ENCODE measurements at regions not wholly inside any gene's neighbourhood (a gene's known extent, or its start where the extent isn't known, plus 50 kb on each side); places are given as distances from the start of the nearest gene placed in this dataset.

DNA sequence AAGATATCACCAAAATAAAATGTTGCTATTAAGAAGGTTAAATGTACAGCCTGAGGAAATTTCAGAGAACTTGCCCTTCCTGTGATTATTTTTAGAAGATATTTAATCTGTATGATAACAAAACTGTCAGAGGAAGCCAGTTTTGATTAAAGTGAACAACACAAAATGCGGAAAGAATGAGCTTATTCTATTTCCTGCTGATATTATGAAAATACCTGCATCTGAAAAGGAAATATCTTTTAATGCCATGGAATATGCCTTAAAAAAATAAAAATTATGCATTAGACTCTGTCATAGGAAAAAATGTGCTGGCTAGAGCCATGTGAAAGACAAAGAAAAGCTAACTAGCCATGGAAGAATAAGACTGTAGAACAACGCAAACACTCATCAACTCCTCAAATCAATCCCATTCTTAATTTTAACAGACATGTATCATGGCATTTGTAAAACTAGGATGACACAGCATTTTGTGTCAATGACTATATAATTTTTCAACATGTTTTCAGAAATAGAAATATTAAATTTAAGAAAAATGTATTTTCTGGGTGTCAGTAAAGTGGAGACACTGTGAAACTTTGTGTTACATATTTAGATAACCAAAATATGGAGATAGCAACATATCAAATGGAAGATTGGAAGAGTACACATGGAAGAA, 1768.2 kb downstream of the SUCLG1 start:
- no peak for TF ChIP-seq CTCF (IDR thresholded peaks at IDR 0.05)

DNA sequence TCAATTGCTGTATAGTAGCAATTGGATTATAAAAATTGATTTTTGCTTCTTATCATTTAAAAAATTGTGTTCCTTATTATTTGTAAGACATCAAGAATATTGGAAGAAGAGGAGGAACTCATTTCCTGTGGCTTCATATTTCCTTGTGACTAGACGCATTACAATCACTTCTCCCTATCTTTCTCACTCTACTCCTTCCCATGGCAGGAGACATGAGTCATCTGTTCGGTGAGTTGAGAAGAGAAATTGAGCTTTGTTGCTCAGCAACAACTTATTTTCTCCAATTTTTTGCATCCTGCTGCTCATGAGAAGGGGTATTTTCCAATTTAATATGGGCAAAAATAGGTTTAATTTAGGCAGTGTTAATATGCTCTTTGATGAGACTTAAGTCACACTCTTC, 1783.9 kb downstream of the SUCLG1 start:
- no peak for TF ChIP-seq CTCF (IDR thresholded peaks at IDR 0.05)

DNA sequence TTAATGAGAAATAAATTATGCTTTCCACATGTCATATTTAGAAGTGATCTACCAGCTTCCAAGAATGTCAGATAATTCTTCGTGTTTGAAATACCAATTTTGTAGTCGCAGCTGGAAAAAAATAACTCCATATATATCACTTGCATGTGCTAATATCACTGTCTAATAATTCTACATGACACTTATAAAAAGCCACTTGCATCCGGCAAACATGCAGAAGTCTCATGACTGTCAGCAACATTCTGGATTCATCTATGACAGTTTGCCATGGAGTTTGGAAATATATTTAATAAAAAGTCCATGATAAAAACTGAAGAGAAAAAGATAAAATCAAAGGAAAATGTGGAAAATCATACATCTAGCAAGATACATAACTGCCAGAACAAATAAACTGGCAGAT, 1784.4 kb downstream of the SUCLG1 start:
- TF ChIP-seq CTCF (IDR thresholded peaks at IDR 0.05), result no peak

DNA sequence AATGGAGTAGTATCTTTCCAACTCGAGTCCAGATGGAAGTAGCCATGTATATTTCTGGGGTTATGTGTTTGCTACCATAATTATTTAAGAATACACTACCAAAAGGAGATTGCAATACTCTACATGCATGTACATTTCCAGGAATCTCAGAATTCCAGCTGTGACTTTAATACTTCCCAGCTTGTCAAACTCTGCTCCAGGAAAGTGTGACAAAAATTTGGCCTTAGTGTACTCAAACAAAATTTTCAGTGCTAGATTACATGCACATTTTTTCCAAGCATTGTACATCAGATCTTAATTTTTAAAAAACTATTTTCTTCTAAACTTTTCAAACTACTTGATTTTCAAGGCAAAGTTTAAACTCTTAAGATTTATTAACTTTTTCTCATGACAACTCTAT, 1791.6 kb downstream of the SUCLG1 start:
- TF ChIP-seq CTCF (IDR thresholded peaks at IDR 0.05), result no peak

DNA sequence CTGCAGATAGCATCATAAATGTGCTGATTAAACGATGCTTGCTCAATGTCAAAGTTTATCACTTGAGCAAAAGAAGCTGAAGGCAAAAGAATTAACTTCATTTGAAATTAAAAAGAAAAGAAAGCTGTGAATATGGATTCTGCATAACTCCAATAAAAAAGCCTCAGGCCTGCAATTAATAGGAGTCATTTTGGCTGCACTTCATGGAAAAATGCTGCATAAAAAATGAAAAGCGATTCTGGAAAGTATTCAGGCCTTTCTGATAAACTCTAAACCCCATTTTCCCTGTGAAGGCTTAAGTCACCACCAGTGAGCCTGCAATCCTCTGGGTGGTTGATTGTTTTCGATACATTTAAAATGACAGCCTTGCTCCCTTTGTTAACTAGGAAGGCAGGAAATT, 1793.4 kb downstream of the SUCLG1 start:
- TF ChIP-seq CTCF (IDR thresholded peaks at IDR 0.05), result no peak

DNA sequence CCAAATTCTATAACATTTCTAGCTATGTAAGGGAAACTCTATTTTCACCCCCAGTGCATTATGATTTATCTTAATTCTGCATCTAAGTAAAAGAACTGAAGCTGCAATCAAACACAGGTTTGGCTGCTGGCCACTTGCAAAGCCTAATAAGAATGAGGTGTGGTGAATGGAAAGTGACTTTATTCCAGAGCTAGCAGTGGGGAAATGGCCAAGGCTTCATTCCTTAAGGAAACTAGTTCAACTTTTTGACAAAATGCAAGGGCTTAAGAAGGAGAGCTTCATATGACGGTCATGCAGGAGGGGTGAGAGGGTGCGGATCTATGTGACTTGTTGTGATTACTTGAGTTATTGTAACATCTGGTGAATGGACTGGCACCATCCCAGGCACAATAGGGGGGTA, 1802.0 kb downstream of the SUCLG1 start:
- no peak for TF ChIP-seq CTCF (IDR thresholded peaks at IDR 0.05)

DNA sequence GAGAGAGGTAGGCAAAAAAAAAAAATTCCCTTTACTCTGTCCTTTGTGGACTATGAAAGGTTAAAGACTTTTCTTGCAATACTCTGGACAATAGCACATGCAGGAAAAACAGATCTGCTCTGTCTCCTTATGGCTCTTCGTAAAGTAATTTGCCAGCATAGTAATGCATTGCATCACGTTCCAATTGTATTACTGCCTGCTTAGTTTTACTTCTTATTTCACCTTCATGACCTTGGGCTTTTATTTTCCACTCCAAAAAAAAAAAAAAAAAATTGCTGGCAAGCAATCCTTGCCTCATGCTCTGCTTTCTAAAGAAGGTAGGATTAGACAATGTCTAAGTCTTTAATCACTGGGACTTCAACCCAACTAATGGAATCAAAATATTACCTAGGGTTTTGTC, 1802.7 kb downstream of the SUCLG1 start:
- TF ChIP-seq CTCF (IDR thresholded peaks at IDR 0.05), result no peak

DNA sequence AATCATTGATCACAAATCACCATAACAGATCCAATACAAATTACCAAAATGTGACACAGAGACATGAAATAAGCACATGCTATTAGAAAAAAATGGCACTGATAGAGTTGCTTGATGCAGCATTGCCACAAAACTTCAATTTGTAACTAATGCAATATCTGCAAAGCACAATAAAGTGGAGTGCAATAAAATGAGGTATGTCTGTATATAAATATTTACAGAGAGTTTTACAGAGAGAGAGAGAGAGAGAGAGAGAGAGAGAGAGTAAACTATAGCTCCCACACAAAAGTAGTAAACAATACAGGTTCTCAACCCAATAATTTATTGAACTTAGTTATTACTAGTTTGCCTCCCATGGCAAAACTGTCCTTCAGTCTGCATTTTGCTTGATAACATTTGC, 1807.0 kb downstream of the SUCLG1 start:
- no peak for TF ChIP-seq CTCF (IDR thresholded peaks at IDR 0.05)
